OCI-LY1 (cell line): ENCODE measurements at regions not wholly inside any gene's neighbourhood (a gene's known extent, or its start where the extent isn't known, plus 50 kb on each side); places are given as distances from the start of the nearest gene placed in this dataset.
"Not testable (repeated sequence)": the region's sequence is repeated elsewhere in the genome, so short reads cannot be mapped to it uniquely, and the experiment has no call there.

ENCODE experiments used
- H2AFZ ChIP-seq: fragments of 200-600 bp; sonication (generic), shearing (Covaris generic); 2 replicates; pipeline ENCODE4 v1.6.0; 2014; ENCODE audit warnings: antibody characterized with exemption, mild to moderate bottlenecking, low read length
- H3F3A ChIP-seq: fragments of 200-600 bp; sonication (generic), shearing (Covaris generic); 2 replicates; pipeline ENCODE4 v1.6.0; 2014; ENCODE audit warnings: mild to moderate bottlenecking, antibody characterized with exemption, low read length, moderate library complexity; ENCODE audit not compliant: insufficient read depth
- H3K27ac ChIP-seq: fragments of 200-600 bp; sonication (generic); 2 replicates; pipeline ENCODE4 v1.5.1; 2014; ENCODE audit warnings: low read length, mixed run types, mild to moderate bottlenecking, low read depth; ENCODE audit not compliant: poor library complexity, severe bottlenecking
- H3K27me3 ChIP-seq: fragments of 200-600 bp; sonication (generic); 2 replicates; pipeline ENCODE4 v1.6.0; 2014; ENCODE audit warnings: antibody characterized with exemption, mild to moderate bottlenecking, low read length, moderate library complexity; ENCODE audit not compliant: insufficient read depth
- H3K36me3 ChIP-seq: fragments of 200-600 bp; sonication (generic); 2 replicates; pipeline ENCODE4 v1.6.1; 2014; ENCODE audit warnings: mild to moderate bottlenecking, antibody characterized with exemption, low read length, moderate library complexity, mixed read lengths; ENCODE audit not compliant: insufficient read depth
- H3K4me1 ChIP-seq: fragments of 200-600 bp; sonication (generic); 2 replicates; pipeline ENCODE4 v1.5.1; 2014; ENCODE audit warnings: mild to moderate bottlenecking, low read length, moderate library complexity; ENCODE audit not compliant: insufficient read depth, severe bottlenecking
- H3K4me2 ChIP-seq: fragments of 200-600 bp; sonication (generic), shearing (Covaris generic); 2 replicates; pipeline ENCODE4 v1.6.1; 2014; ENCODE audit warnings: low read length
- H3K4me3 ChIP-seq: fragments of 200-600 bp; sonication (generic); 2 replicates; pipeline ENCODE4 v1.5.1; 2014; ENCODE audit warnings: low read length, low read depth, mild to moderate bottlenecking, mixed read lengths; ENCODE audit not compliant: poor library complexity, severe bottlenecking
- H3K79me2 ChIP-seq: fragments of 200-600 bp; shearing (Covaris generic); 2 replicates; pipeline ENCODE4 v1.6.1; 2016; ENCODE audit warnings: mixed run types, low read length, mixed read lengths; ENCODE audit not compliant: insufficient read depth
- H3K9ac ChIP-seq: fragments of 200-600 bp; sonication (generic), shearing (Covaris generic); 2 replicates; pipeline ENCODE4 v1.6.1; 2014; ENCODE audit warnings: mild to moderate bottlenecking, low read length, mixed read lengths
- H3K9me2 ChIP-seq: fragments of 200-600 bp; sonication (generic), shearing (Covaris generic); 2 replicates; pipeline ENCODE4 v1.6.1; 2014; ENCODE audit warnings: low read depth, mild to moderate bottlenecking, low read length, mixed read lengths
- H3K9me3 ChIP-seq: fragments of 200-600 bp; shearing (Covaris generic); 2 replicates; pipeline ENCODE4 v1.6.1; 2014; ENCODE audit warnings: low read length, mixed read lengths
- H4K20me1 ChIP-seq: fragments of 200-600 bp; sonication (generic), shearing (Covaris generic); 2 replicates; pipeline ENCODE4 v1.6.0; 2016; ENCODE audit warnings: mild to moderate bottlenecking, low read length; ENCODE audit not compliant: insufficient read depth
- CTCF ChIP-seq: fragments of 200-600 bp; sonication (generic), shearing (Covaris generic); IDR thresholded peaks from 2 replicates; pipeline ENCODE4 v1.5.1; 2017; ENCODE audit warnings: mild to moderate bottlenecking, antibody characterized with exemption, low read length, moderate library complexity, mixed read lengths
- EZH2 ChIP-seq: fragments of 200-600 bp; sonication (generic), shearing (Covaris generic); IDR thresholded peaks from 2 replicates; pipeline ENCODE4 v1.8.0; 2017; ENCODE audit warnings: borderline replicate concordance, mixed run types, mild to moderate bottlenecking, antibody characterized with exemption, low read length, moderate library complexity, mixed read lengths

GRCh38 chr4:19187096-19187495 is 1064.6 kb upstream of the SLIT2 start:
- H3K36me3 ChIP-seq: no peaks in the 10 kb centered on the region
- no peaks in the 10 kb centered on the region for H4K20me1 ChIP-seq

DNA sequence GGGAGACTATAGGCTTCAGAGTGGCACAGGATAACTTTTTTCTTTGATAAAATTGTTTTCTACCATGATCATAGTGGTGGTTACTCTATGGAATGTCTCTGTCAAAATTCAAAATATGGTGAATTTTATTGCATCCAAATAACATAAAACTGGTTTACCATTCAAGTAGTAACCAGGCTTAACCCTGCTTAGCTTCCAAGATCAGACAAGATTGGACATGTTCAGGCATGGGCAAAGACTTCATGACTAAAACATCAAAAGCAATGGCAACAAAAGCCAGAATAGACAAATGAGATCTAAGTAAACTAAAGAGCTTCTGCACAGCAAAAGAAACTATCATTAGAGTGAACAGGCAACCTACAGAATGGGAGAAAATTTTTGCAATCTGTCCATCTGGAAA is 1070.1 kb upstream of the SLIT2 start:
- not testable (repeated sequence) for H3K36me3 ChIP-seq, H3K27ac ChIP-seq, H3K4me1 ChIP-seq, H4K20me1 ChIP-seq, H3K4me2 ChIP-seq, H3K79me2 ChIP-seq, H3K4me3 ChIP-seq, H3F3A ChIP-seq, H3K27me3 ChIP-seq, H3K9ac ChIP-seq, H3K9me3 ChIP-seq, H3K9me2 ChIP-seq, H2AFZ ChIP-seq

More at GRCh38 chr4:19187096-19187495, 1064.6 kb upstream of the SLIT2 start:
- TF ChIP-seq CTCF (no peak), EZH2 (no peak)
- no peak overlapping the region for H3K4me3 ChIP-seq
- H3F3A ChIP-seq: no peaks in the 10 kb centered on the region
- H3K4me1 ChIP-seq: no peaks in the 10 kb centered on the region
- H3K27ac ChIP-seq: no peak overlapping the region
- H3K27me3 ChIP-seq: no peaks in the 10 kb centered on the region
- no peaks in the 10 kb centered on the region for H3K9me2 ChIP-seq
- no peak overlapping the region for H3K9ac ChIP-seq
- no peak overlapping the region for H3K4me2 ChIP-seq
- H2AFZ ChIP-seq: no peak overlapping the region
- no peaks in the 10 kb centered on the region for H3K79me2 ChIP-seq
- no peaks in the 10 kb centered on the region for H3K9me3 ChIP-seq

- TF ChIP-seq EZH2 (no peak), CTCF (no peak)
- H3K27ac ChIP-seq: no peak overlapping the region
- H3K9me2 ChIP-seq: no peaks in the 10 kb centered on the region
- H4K20me1 ChIP-seq: no peaks in the 10 kb centered on the region
- H3K4me2 ChIP-seq: no peak overlapping the region
- H3K36me3 ChIP-seq: no peaks in the 10 kb centered on the region
- no peaks in the 10 kb centered on the region for H3K9me3 ChIP-seq
- no peaks in the 10 kb centered on the region for H3K79me2 ChIP-seq
- no peaks in the 10 kb centered on the region for H3K4me1 ChIP-seq
- no peak overlapping the region for H3K4me3 ChIP-seq
- no peak overlapping the region for H3K9ac ChIP-seq
- no peaks in the 10 kb centered on the region for H3K27me3 ChIP-seq
- H2AFZ ChIP-seq: no peak overlapping the region
- H3F3A ChIP-seq: no peaks in the 10 kb centered on the region
Observed at GRCh38 chr4:19178835-19179234, 1072.9 kb upstream of the SLIT2 start.

GRCh38 chr4:19177616-19178015 is 1074.1 kb upstream of the SLIT2 start:
- Histone ChIP-seq H3K36me3 (no peaks in the 10 kb centered on the region), H3K79me2 (no peaks in the 10 kb centered on the region), H3K27me3 (no peaks in the 10 kb centered on the region), H2AFZ (no peak overlapping the region), H3K4me2 (no peak overlapping the region), H3K27ac (no peak overlapping the region), H4K20me1 (no peaks in the 10 kb centered on the region), H3K9ac (no peak overlapping the region), H3K4me3 (no peak overlapping the region), H3F3A (no peaks in the 10 kb centered on the region), H3K9me2 (no peaks in the 10 kb centered on the region), H3K9me3 (no peaks in the 10 kb centered on the region), H3K4me1 (no peaks in the 10 kb centered on the region)
- no peak for TF ChIP-seq CTCF
- no peak for TF ChIP-seq EZH2
